H1 (cell line): ENCODE measurements at regions not wholly inside any gene's neighbourhood (a gene's known extent, or its start where the extent isn't known, plus 50 kb on each side); places are given as distances from the start of the nearest gene placed in this dataset.

Experiments
- CTCF ChIA-PET: fragments of 300-600 bp; sonication (Branson Sonifier 250); formaldehyde crosslinking; loops from one replicate; lab custom pipeline; 2021; ENCODE audit not compliant: partially characterized antibody; lab: Charles Lee
- POLR2A ChIA-PET: fragments of 300-600 bp; sonication (Branson Sonifier 250); formaldehyde crosslinking; loops from one replicate; lab custom pipeline; 2021; ENCODE audit warnings: inconsistent platforms; ENCODE audit not compliant: partially characterized antibody; lab: Charles Lee
- DNase-seq, 2 experiments: peaks; one replicate each; pipeline versions ENCODE4 v3.0.0 to v3.0.0-alpha.2; 2010 to 2022; ENCODE audit warnings: low spot score in 2 of 2, low read depth in 1 of 2, mixed read lengths in 1 of 2
- FAIRE-seq: peaks from 2 replicates; lab custom pipeline; 2011; peaks lifted over from hg19 to GRCh38; lab: Jason Lieb, UNC
- H2AFZ ChIP-seq: 2 replicates; pipeline ENCODE4 v1.8.1; 2012; ENCODE audit warnings: low read length, inconsistent platforms
- H2AK5ac ChIP-seq: 2 replicates; pipeline ENCODE4 v1.6.1; 2013; ENCODE audit warnings: low read depth, low read length
- H2BK120ac ChIP-seq: replicated peaks from 2 replicates; pipeline ENCODE3; 2013; ENCODE audit warnings: low read depth, low read length, inconsistent platforms
- H2BK12ac ChIP-seq: 2 replicates; pipeline ENCODE4 v1.6.1; 2013; ENCODE audit warnings: low read depth, low read length
- H2BK15ac ChIP-seq: 2 replicates; pipeline ENCODE4 v1.6.1; 2013; ENCODE audit warnings: low read length
- H2BK20ac ChIP-seq: 2 replicates; pipeline ENCODE4 v1.6.1; 2013; ENCODE audit warnings: low read length
- H2BK5ac ChIP-seq: 2 replicates; pipeline ENCODE4 v1.6.1; 2013; ENCODE audit warnings: low read depth, low read length
- H3K14ac ChIP-seq: 2 replicates; pipeline ENCODE4 v1.6.1; 2013; ENCODE audit warnings: inconsistent platforms; ENCODE audit not compliant: insufficient read length
- H3K18ac ChIP-seq: 2 replicates; pipeline ENCODE4 v1.6.1; 2013; ENCODE audit warnings: low read length; ENCODE audit errors: extremely low read depth
- H3K23ac ChIP-seq: 2 replicates; pipeline ENCODE4 v1.6.1; 2013; ENCODE audit warnings: inconsistent platforms; ENCODE audit not compliant: insufficient read length
- H3K23me2 ChIP-seq: 2 replicates; pipeline ENCODE4 v1.6.1; 2013; ENCODE audit warnings: low read depth, low read length
- H3K27ac ChIP-seq: 2 replicates; pipeline ENCODE4 v1.6.1; 2011; ENCODE audit warnings: low read depth, low read length, inconsistent platforms
- H3K27me3 ChIP-seq, 4 experiments: replicated peaks in 1 of 4; 1 replicate in 1 of 4; 2 replicates in 3 of 4; pipeline versions ENCODE4 v1.6.1 to v1.8.1; 2011 to 2013; ENCODE audit warnings: low read length in 3 of 4, mild to moderate bottlenecking in 3 of 4, inconsistent platforms in 2 of 4, mixed read lengths in 2 of 4, moderate library complexity in 1 of 4; ENCODE audit not compliant: control insufficient read depth in 3 of 4, insufficient read depth in 3 of 4; ENCODE audit errors: extremely low read depth in 1 of 4
- H3K36me3 ChIP-seq, 4 experiments: 2 replicates each; pipeline versions ENCODE4 v1.6.1 to v1.8.1; 2011 to 2013; ENCODE audit warnings: mild to moderate bottlenecking in 4 of 4, low read length in 3 of 4, moderate library complexity in 2 of 4, control low read depth in 1 of 4, inconsistent platforms in 1 of 4; ENCODE audit not compliant: insufficient read depth in 4 of 4, control insufficient read depth in 2 of 4
- H3K4ac ChIP-seq: replicated peaks from 2 replicates; pipeline ENCODE3; 2013; ENCODE audit warnings: low read length, low read depth, mixed read lengths, inconsistent platforms; ENCODE audit not compliant: insufficient read length
- H3K4me1 ChIP-seq, 4 experiments: replicated peaks in 1 of 4; 1 replicate in 1 of 4; 2 replicates in 3 of 4; pipeline versions ENCODE4 v1.6.1 to v1.8.1; 2011 to 2013; ENCODE audit warnings: low read length in 3 of 4, inconsistent platforms in 2 of 4, mixed read lengths in 1 of 4; ENCODE audit not compliant: insufficient read depth in 4 of 4, control insufficient read depth in 3 of 4
- H3K4me2 ChIP-seq, 2 experiments: 2 replicates each; pipeline versions ENCODE4 v1.6.1 to v1.8.1; 2011 to 2013; ENCODE audit warnings: low read depth in 2 of 2, low read length in 2 of 2, control low read depth in 1 of 2, inconsistent platforms in 1 of 2, mild to moderate bottlenecking in 1 of 2; ENCODE audit not compliant: insufficient read depth in 1 of 2
- H3K4me3 ChIP-seq, 4 experiments: fragments of 200-600, 300-600 bp in 1 of 4; sonication (generic), shearing (Covaris generic), sonication (Bioruptor Twin) in 1 of 4; 2 replicates each; pipeline versions ENCODE4 v1.5.1 to v1.8.1; 2011 to 2016; ENCODE audit warnings: low read length in 4 of 4, low read depth in 3 of 4, control low read depth in 2 of 4, inconsistent platforms in 2 of 4, mild to moderate bottlenecking in 2 of 4, mixed read lengths in 1 of 4, moderate library complexity in 1 of 4; ENCODE audit not compliant: insufficient read depth in 2 of 4; ENCODE audit errors: extremely low read depth in 1 of 4
- H3K56ac ChIP-seq: replicated peaks from 2 replicates; pipeline ENCODE3; 2013; ENCODE audit warnings: low read depth, mild to moderate bottlenecking, mixed read lengths, low read length, inconsistent platforms; ENCODE audit not compliant: insufficient read length
- H3K79me1 ChIP-seq: 2 replicates; pipeline ENCODE4 v1.6.1; 2013; ENCODE audit warnings: low read depth, low read length, control low read depth
- H3K79me2 ChIP-seq, 2 experiments: 2 replicates each; pipeline versions ENCODE4 v1.6.1 to v1.8.1; 2012 to 2013; ENCODE audit warnings: low read length in 2 of 2, mild to moderate bottlenecking in 2 of 2, inconsistent platforms in 1 of 2; ENCODE audit not compliant: insufficient read depth in 2 of 2, control insufficient read depth in 1 of 2
- H3K9ac ChIP-seq, 4 experiments: replicated peaks in 1 of 4; 1 replicate in 1 of 4; 2 replicates in 3 of 4; pipeline versions ENCODE4 v1.6.1 to v1.8.1; 2011 to 2013; ENCODE audit warnings: low read depth in 3 of 4, low read length in 3 of 4, control low read depth in 2 of 4, mild to moderate bottlenecking in 2 of 4, moderate library complexity in 2 of 4, inconsistent platforms in 1 of 4; ENCODE audit errors: extremely low read depth in 1 of 4
- H3K9me3 ChIP-seq, 2 experiments: 2 replicates each; pipeline versions ENCODE4 v1.6.1 to v1.8.1; 2012 to 2013; ENCODE audit warnings: mild to moderate bottlenecking in 2 of 2, moderate library complexity in 2 of 2, control low read depth in 1 of 2, inconsistent platforms in 1 of 2, low read depth in 1 of 2, low read length in 1 of 2, mixed read lengths in 1 of 2; ENCODE audit not compliant: insufficient read depth in 2 of 2
- H4K20me1 ChIP-seq, 2 experiments: replicated peaks in 1 of 2; 2 replicates each; pipeline versions ENCODE3 to v1.8.1; 2011 to 2013; ENCODE audit warnings: inconsistent platforms in 2 of 2, low read length in 2 of 2, mild to moderate bottlenecking in 1 of 2; ENCODE audit not compliant: insufficient read depth in 2 of 2, control insufficient read depth in 1 of 2
- H4K5ac ChIP-seq: 2 replicates; pipeline ENCODE4 v1.6.1; 2013; ENCODE audit warnings: low read length, low read depth, mixed read lengths, inconsistent platforms; ENCODE audit not compliant: insufficient read length
- H4K8ac ChIP-seq: 2 replicates; pipeline ENCODE4 v1.8.0; 2013; ENCODE audit warnings: mild to moderate bottlenecking, moderate library complexity, low read length, inconsistent platforms; ENCODE audit not compliant: insufficient read depth; ENCODE audit errors: extremely low read depth
- H4K91ac ChIP-seq: replicated peaks from 2 replicates; pipeline ENCODE3; 2013; ENCODE audit warnings: low read length, mixed read lengths, inconsistent platforms; ENCODE audit not compliant: insufficient read length
- CHD2 ChIP-seq: IDR thresholded peaks from 2 replicates; pipeline ENCODE4 v1.6.1; 2012; ENCODE audit warnings: low read length, improper control_type of control experiment
- JUND ChIP-seq: IDR thresholded peaks from 2 replicates; pipeline ENCODE4 v1.6.1; 2011; ENCODE audit warnings: mild to moderate bottlenecking, improper control_type of control experiment, low read length
- NRF1 ChIP-seq: IDR thresholded peaks from 2 replicates; pipeline ENCODE4 v1.6.1; 2011; ENCODE audit warnings: mild to moderate bottlenecking, low read depth, low read length, improper control_type of control experiment
- POU5F1 ChIP-seq: IDR thresholded peaks from 2 replicates; pipeline ENCODE4 v1.6.1; 2011; ENCODE audit warnings: low read depth, mild to moderate bottlenecking, low read length, moderate library complexity
- SIN3A ChIP-seq, 2 experiments: IDR thresholded peaks in 1 of 2; conservative IDR thresholded peaks in 1 of 2; 2 replicates each; pipeline ENCODE4 v1.6.1; 2011 to 2012; ENCODE audit warnings: low read length in 2 of 2, improper control_type of control experiment in 1 of 2, low read depth in 1 of 2, mild to moderate bottlenecking in 1 of 2
- TAF7 ChIP-seq: optimal IDR thresholded peaks from 2 replicates; pipeline ENCODE3; 2011; ENCODE audit warnings: low read depth, mild to moderate bottlenecking, inconsistent platforms, low read length, moderate library complexity, borderline replicate concordance
- TCF12 ChIP-seq: IDR thresholded peaks from 2 replicates; pipeline ENCODE4 v1.6.1; 2011; ENCODE audit warnings: low read depth, mild to moderate bottlenecking, low read length
- WGBS, 2 experiments: shearing (Covaris generic) in 1 of 2; methylation state at CpG; one replicate each; pipeline versions ENCODE4 v1.1.6 to v1.1.7; 2013 to 2015; ENCODE audit warnings: low lambda C conversion rate in 2 of 2, mixed read lengths in 2 of 2, inconsistent platforms in 1 of 2, low coverage in 1 of 2, missing lambda C conversion rate in 1 of 2; ENCODE audit not compliant: insufficient replicate concordance in 2 of 2, insufficient coverage in 1 of 2, insufficient read length in 1 of 2; ENCODE audit errors: extremely low coverage in 1 of 2, missing lambda C conversion rate in 1 of 2; 5-methylcytosine and 5-hydroxymethylcytosine counted together

- peak overlapping the region; percentile 30 to 50; a peak in 2 of 4 replicates for H3K4me2 ChIP-seq
- no peak overlapping the region for H4K8ac ChIP-seq
- H3K9ac ChIP-seq, result no peak overlapping the region
- H4K91ac ChIP-seq, result no peak overlapping the region
- FAIRE-seq, result no peak
- H2BK12ac ChIP-seq, result no peak overlapping the region
- no peak overlapping the region for H3K14ac ChIP-seq
- H3K79me1 ChIP-seq, result no peaks in the 10 kb centered on the region
- ChIA-PET CTCF (no interaction called here), POLR2A (no interaction called here)
- H3K23ac ChIP-seq, result no peak overlapping the region
- H3K27me3 ChIP-seq, result no peaks in the 10 kb centered on the region
- no peak overlapping the region for H3K56ac ChIP-seq
- no peaks in the 10 kb centered on the region for H4K20me1 ChIP-seq
- H3K36me3 ChIP-seq, result no peaks in the 10 kb centered on the region
- DNase-seq, result no peak
- H3K18ac ChIP-seq, result no peak overlapping the region; the same call in 1 of the 2 replicates
- H2BK20ac ChIP-seq, result no peak overlapping the region
- 30% methylated on average over 3 of the region's 3 CpGs; no CpG with 5 or more reads in 1 of the 2 experiments for WGBS, 2 experiments
- H2BK15ac ChIP-seq, result no peak overlapping the region
- H3K23me2 ChIP-seq, result no peaks in the 10 kb centered on the region
- H3K4me1 ChIP-seq, result peaks cover 5 to 25% (median 17%) of the 10 kb centered on the region in 4 experiments
- H3K27ac ChIP-seq, result no peak overlapping the region
- no peak overlapping the region for H4K5ac ChIP-seq
- H2AK5ac ChIP-seq, result no peak overlapping the region
- no peak overlapping the region for H2BK120ac ChIP-seq
- peak overlapping the region in 1 of 4 experiments; percentile 7; a peak in 1 of 8 replicates for H3K4me3 ChIP-seq
- H3K4ac ChIP-seq, result no peak overlapping the region
- H3K9me3 ChIP-seq, result no peaks in the 10 kb centered on the region
- peaks cover 0 to 6% of the 10 kb centered on the region in 2 experiments; a peak in 1 of 4 replicates for H3K79me2 ChIP-seq
- H2AFZ ChIP-seq, result no peak overlapping the region
- H2BK5ac ChIP-seq, result no peak overlapping the region
- no peak for TF ChIP-seq TCF12
- TF ChIP-seq SIN3A (conservative IDR thresholded peaks at IDR 0.05 in 1 of 2, IDR thresholded peaks at IDR 0.05 in 1 of 2; ENCODE audit: low read depth in 1 of 2, low read length in 2 of 2), result no peak
- TF ChIP-seq TAF7, result no peak
- TF ChIP-seq POU5F1, result no peak
- no peak for TF ChIP-seq NRF1
- no peak for TF ChIP-seq JUND
- no peak for TF ChIP-seq CHD2
Observed at GRCh38 chr13:107838588-107839161, 376.7 kb downstream of the LIG4 start.
